ENCODE measurements at regions not wholly inside any gene's neighbourhood (a gene's known extent, or its start where the extent isn't known, plus 50 kb on each side); places are given as distances from the start of the nearest gene placed in this dataset.
"Not testable (repeated sequence)": the region's sequence is repeated elsewhere in the genome, so short reads cannot be mapped to it uniquely, and the experiment has no call there.

- intact Hi-C loops (cut with DNase I; ENCODE audit: low total_unique reads), result loop anchor here (5.0 kb wide), 1 partner anchor 1123 kb away; no protein-coding TSS in a partner anchor
Measured at GRCh38 chr2:235219048-235219447, 267.2 kb downstream of the SH3BP4 start.

DNA sequence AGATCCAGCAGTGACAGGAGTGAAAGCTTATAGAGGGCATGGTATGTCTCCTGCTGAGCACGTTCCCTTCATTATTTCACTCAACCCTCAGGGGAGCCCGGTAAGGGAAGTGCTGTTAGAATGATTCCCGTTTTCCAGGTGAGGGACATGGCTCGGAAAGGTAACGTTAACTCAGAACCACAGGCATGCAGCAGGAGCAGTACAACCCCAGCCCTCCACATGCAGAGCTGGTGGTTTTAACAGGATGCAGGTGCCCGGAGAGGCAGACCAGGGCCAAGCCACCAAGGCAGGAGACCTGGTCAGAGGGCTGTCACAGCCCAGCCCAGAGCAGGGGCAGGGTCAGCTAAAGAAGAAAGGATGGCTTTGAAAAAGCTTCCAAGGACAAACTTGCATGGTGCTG, 268.5 kb downstream of the SH3BP4 start:
- Histone ChIP-seq H3K4me3 (no peak overlapping the region), H3K27ac (no peak overlapping the region), H3K9me3 (no peaks in the 10 kb centered on the region), H3K27me3 (no peaks in the 10 kb centered on the region), H3K4me1 (no peaks in the 10 kb centered on the region), H3K36me3 (no peaks in the 10 kb centered on the region)
- intact Hi-C loops (cut with DNase I; ENCODE audit: low total_unique reads), result no loop called here
- no peak for TF ChIP-seq POLR2AphosphoS5 (IDR thresholded peaks at IDR 0.05)
- TF ChIP-seq, protein P1, sequence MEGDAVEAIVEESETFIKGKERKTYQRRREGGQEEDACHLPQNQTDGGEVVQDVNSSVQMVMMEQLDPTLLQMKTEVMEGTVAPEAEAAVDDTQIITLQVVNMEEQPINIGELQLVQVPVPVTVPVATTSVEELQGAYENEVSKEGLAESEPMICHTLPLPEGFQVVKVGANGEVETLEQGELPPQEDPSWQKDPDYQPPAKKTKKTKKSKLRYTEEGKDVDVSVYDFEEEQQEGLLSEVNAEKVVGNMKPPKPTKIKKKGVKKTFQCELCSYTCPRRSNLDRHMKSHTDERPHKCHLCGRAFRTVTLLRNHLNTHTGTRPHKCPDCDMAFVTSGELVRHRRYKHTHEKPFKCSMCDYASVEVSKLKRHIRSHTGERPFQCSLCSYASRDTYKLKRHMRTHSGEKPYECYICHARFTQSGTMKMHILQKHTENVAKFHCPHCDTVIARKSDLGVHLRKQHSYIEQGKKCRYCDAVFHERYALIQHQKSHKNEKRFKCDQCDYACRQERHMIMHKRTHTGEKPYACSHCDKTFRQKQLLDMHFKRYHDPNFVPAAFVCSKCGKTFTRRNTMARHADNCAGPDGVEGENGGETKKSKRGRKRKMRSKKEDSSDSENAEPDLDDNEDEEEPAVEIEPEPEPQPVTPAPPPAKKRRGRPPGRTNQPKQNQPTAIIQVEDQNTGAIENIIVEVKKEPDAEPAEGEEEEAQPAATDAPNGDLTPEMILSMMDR (IDR thresholded peaks at IDR 0.05), result no peak
- TF ChIP-seq POLR2A (IDR thresholded peaks at IDR 0.05), result no peak
- no peak for DNase-seq (ENCODE audit: low spot score in 2 of 2)

More at GRCh38 chr2:235219048-235219447, 267.2 kb downstream of the SH3BP4 start:
- Histone ChIP-seq H3K27me3 (no peaks in the 10 kb centered on the region), H3K27ac (no peak overlapping the region), H3K9me3 (no peaks in the 10 kb centered on the region), H3K4me1 (no peaks in the 10 kb centered on the region), H3K36me3 (no peaks in the 10 kb centered on the region), H3K4me3 (no peak overlapping the region)
- no peak for DNase-seq (ENCODE audit: low spot score in 2 of 2)
- TF ChIP-seq POLR2AphosphoS5 (IDR thresholded peaks at IDR 0.05), result no peak
- no peak for TF ChIP-seq POLR2A (IDR thresholded peaks at IDR 0.05)

- no peaks in the 10 kb centered on the region for H3K27me3 ChIP-seq
- no peak overlapping the region for H3K4me3 ChIP-seq
- H3K9me3 ChIP-seq, result no peaks in the 10 kb centered on the region
- DNase-seq (ENCODE audit: low spot score in 2 of 2), result no peak
- H3K36me3 ChIP-seq, result no peaks in the 10 kb centered on the region
- no peaks in the 10 kb centered on the region for H3K4me1 ChIP-seq
- intact Hi-C loops (cut with DNase I; ENCODE audit: low total_unique reads), result no loop called here
- TF ChIP-seq, protein P1 (IDR thresholded peaks at IDR 0.05), result no peak
- TF ChIP-seq POLR2AphosphoS5 (IDR thresholded peaks at IDR 0.05) (no peak), POLR2A (IDR thresholded peaks at IDR 0.05) (no peak)
- no peak overlapping the region for H3K27ac ChIP-seq
Measured at GRCh38 chr2:235223011-235223410, 270.8 kb upstream of the AGAP1 start.

DNA sequence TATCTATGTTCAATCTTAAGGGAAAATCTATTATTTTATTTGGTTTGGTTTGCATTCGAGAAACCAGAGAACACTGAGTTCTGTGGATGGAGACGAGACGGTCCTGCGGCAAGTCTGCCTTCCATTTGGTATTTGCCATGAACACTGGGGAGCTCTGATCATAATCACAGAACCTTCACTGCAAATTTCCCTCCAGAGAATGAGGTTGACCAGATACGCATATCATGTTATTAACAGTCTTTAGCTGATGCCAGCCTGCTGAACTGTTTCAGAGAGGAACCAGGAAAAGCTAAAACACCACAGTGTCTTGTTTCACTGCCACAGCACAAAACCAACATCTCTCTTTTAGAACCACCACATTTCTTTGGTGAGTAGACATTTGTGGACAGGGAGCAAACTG, 269.4 kb upstream of the AGAP1 start:
- H3K9me3 ChIP-seq, result no peaks in the 10 kb centered on the region
- no peak overlapping the region for H3K27ac ChIP-seq
- no peaks in the 10 kb centered on the region for H3K36me3 ChIP-seq
- H3K4me3 ChIP-seq, result no peak overlapping the region
- intact Hi-C loops (cut with DNase I; ENCODE audit: low total_unique reads), result no loop called here
- TF ChIP-seq POLR2AphosphoS5 (IDR thresholded peaks at IDR 0.05), result no peak
- TF ChIP-seq POLR2A (IDR thresholded peaks at IDR 0.05), result no peak
- H3K4me1 ChIP-seq, result no peaks in the 10 kb centered on the region
- H3K27me3 ChIP-seq, result no peaks in the 10 kb centered on the region
- no peak for DNase-seq (ENCODE audit: low spot score in 2 of 2)

DNA sequence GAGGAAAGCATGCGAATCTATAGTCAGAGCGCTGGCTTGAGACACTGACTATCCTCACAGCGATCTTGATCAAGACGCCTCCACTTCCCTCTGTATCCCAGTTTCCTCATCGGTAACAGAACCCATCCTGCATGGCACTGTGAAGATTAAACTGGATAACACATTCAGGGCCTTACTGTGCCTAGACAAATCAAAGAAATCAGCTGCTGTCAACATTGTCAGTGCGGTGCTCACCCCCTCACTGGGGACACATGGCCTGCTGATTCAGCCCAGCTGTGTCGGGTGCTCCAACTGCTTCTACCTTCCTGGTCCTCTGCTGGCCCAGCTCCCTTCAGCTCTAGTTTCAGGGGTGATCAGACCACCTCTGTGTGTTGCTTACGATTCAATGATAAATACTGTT, 268.6 kb upstream of the AGAP1 start:
- Histone ChIP-seq H3K36me3 (no peaks in the 10 kb centered on the region), H3K27me3 (no peaks in the 10 kb centered on the region), H3K4me1 (no peaks in the 10 kb centered on the region), H3K4me3 (no peak overlapping the region), H3K27ac (no peak overlapping the region), H3K9me3 (no peaks in the 10 kb centered on the region)
- TF ChIP-seq, protein P1 (IDR thresholded peaks at IDR 0.05), result no peak
- TF ChIP-seq POLR2AphosphoS5 (IDR thresholded peaks at IDR 0.05) (no peak), POLR2A (IDR thresholded peaks at IDR 0.05) (no peak)
- DNase-seq (ENCODE audit: low spot score in 2 of 2), result no peak
- intact Hi-C loops (cut with DNase I; ENCODE audit: low total_unique reads), result no loop called here

- TF ChIP-seq POLR2A (IDR thresholded peaks at IDR 0.05) (no peak), POLR2AphosphoS5 (IDR thresholded peaks at IDR 0.05) (no peak)
- H3K9me3 ChIP-seq, result no peaks in the 10 kb centered on the region
- no peak overlapping the region for H3K27ac ChIP-seq
- H3K4me1 ChIP-seq, result no peaks in the 10 kb centered on the region
- no peak for DNase-seq (ENCODE audit: low spot score in 2 of 2)
- no peaks in the 10 kb centered on the region for H3K36me3 ChIP-seq
- no peaks in the 10 kb centered on the region for H3K27me3 ChIP-seq
- no peak overlapping the region for H3K4me3 ChIP-seq
- intact Hi-C loops (cut with DNase I; ENCODE audit: low total_unique reads), result no loop called here
Measured at GRCh38 chr2:235227590-235227989, 266.3 kb upstream of the AGAP1 start.

- H3K9me3 ChIP-seq; DNase-seq (ENCODE audit: low spot score in 2 of 2); H3K27ac ChIP-seq; H3K4me3 ChIP-seq; H3K36me3 ChIP-seq; intact Hi-C loops (cut with DNase I; ENCODE audit: low total_unique reads); H3K4me1 ChIP-seq; H3K27me3 ChIP-seq: not testable (repeated sequence)
Measured at GRCh38 chr2:235228422-235228821, 265.4 kb upstream of the AGAP1 start.

Measured in breast epithelium (tissue), 4 donors.